H1 (cell line): ENCODE measurements at regions not wholly inside any gene's neighbourhood (a gene's known extent, or its start where the extent isn't known, plus 50 kb on each side); places are given as distances from the start of the nearest gene placed in this dataset.

Experiments used
- BRCA1 ChIP-seq: IDR thresholded peaks from 2 replicates; pipeline ENCODE4 v1.6.1; 2012; ENCODE audit warnings: low read depth, low read length, improper control_type of control experiment
- CHD1 ChIP-seq: IDR thresholded peaks from 2 replicates; pipeline ENCODE4 v1.6.1; 2012; ENCODE audit warnings: low read depth, low read length, improper control_type of control experiment
- GTF2F1 ChIP-seq: IDR thresholded peaks from 2 replicates; pipeline ENCODE4 v1.6.1; 2012; ENCODE audit warnings: low read depth, low read length, improper control_type of control experiment, borderline replicate concordance
- JUND ChIP-seq: IDR thresholded peaks from 2 replicates; pipeline ENCODE4 v1.6.1; 2011; ENCODE audit warnings: mild to moderate bottlenecking, improper control_type of control experiment, low read length
- KDM4A ChIP-seq: IDR thresholded peaks from one replicate; pipeline ENCODE4 v1.7.1; 2012; ENCODE audit warnings: low read depth, mild to moderate bottlenecking, moderate library complexity, low read length, inconsistent platforms; ENCODE audit not compliant: severe bottlenecking
- POU5F1 ChIP-seq: IDR thresholded peaks from 2 replicates; pipeline ENCODE4 v1.6.1; 2011; ENCODE audit warnings: low read depth, mild to moderate bottlenecking, low read length, moderate library complexity
- TF ChIP-seq, protein P1 (sequence below): fragments of 300-600 bp; sonication (generic); IDR thresholded peaks from 2 replicates; pipeline ENCODE4 v1.7.1; 2012; ENCODE audit warnings: low read length, moderate library complexity, mild to moderate bottlenecking, inconsistent platforms; ENCODE audit not compliant: insufficient replicate concordance

DNA sequence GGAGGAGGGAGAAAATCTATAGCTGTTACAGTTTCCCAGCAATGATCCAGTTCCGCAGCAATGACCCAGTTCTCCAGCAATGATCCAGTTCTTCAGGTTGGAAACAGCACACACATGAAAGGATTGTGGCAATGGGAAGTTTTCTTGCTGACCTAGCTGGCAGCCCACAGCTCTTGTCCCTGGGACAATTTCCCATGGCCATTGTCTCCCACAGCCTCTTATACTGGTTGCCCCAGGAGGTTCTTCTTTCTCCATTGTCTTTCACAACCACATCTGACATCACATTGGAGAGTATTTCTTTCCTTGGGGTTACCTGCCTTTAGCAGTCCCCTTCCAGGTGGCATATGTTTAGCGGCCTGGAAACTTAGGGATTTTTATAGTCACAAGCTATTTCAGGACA is 209.8 kb upstream of the PLEKHG7 start (continued):
- TF ChIP-seq, protein P1, sequence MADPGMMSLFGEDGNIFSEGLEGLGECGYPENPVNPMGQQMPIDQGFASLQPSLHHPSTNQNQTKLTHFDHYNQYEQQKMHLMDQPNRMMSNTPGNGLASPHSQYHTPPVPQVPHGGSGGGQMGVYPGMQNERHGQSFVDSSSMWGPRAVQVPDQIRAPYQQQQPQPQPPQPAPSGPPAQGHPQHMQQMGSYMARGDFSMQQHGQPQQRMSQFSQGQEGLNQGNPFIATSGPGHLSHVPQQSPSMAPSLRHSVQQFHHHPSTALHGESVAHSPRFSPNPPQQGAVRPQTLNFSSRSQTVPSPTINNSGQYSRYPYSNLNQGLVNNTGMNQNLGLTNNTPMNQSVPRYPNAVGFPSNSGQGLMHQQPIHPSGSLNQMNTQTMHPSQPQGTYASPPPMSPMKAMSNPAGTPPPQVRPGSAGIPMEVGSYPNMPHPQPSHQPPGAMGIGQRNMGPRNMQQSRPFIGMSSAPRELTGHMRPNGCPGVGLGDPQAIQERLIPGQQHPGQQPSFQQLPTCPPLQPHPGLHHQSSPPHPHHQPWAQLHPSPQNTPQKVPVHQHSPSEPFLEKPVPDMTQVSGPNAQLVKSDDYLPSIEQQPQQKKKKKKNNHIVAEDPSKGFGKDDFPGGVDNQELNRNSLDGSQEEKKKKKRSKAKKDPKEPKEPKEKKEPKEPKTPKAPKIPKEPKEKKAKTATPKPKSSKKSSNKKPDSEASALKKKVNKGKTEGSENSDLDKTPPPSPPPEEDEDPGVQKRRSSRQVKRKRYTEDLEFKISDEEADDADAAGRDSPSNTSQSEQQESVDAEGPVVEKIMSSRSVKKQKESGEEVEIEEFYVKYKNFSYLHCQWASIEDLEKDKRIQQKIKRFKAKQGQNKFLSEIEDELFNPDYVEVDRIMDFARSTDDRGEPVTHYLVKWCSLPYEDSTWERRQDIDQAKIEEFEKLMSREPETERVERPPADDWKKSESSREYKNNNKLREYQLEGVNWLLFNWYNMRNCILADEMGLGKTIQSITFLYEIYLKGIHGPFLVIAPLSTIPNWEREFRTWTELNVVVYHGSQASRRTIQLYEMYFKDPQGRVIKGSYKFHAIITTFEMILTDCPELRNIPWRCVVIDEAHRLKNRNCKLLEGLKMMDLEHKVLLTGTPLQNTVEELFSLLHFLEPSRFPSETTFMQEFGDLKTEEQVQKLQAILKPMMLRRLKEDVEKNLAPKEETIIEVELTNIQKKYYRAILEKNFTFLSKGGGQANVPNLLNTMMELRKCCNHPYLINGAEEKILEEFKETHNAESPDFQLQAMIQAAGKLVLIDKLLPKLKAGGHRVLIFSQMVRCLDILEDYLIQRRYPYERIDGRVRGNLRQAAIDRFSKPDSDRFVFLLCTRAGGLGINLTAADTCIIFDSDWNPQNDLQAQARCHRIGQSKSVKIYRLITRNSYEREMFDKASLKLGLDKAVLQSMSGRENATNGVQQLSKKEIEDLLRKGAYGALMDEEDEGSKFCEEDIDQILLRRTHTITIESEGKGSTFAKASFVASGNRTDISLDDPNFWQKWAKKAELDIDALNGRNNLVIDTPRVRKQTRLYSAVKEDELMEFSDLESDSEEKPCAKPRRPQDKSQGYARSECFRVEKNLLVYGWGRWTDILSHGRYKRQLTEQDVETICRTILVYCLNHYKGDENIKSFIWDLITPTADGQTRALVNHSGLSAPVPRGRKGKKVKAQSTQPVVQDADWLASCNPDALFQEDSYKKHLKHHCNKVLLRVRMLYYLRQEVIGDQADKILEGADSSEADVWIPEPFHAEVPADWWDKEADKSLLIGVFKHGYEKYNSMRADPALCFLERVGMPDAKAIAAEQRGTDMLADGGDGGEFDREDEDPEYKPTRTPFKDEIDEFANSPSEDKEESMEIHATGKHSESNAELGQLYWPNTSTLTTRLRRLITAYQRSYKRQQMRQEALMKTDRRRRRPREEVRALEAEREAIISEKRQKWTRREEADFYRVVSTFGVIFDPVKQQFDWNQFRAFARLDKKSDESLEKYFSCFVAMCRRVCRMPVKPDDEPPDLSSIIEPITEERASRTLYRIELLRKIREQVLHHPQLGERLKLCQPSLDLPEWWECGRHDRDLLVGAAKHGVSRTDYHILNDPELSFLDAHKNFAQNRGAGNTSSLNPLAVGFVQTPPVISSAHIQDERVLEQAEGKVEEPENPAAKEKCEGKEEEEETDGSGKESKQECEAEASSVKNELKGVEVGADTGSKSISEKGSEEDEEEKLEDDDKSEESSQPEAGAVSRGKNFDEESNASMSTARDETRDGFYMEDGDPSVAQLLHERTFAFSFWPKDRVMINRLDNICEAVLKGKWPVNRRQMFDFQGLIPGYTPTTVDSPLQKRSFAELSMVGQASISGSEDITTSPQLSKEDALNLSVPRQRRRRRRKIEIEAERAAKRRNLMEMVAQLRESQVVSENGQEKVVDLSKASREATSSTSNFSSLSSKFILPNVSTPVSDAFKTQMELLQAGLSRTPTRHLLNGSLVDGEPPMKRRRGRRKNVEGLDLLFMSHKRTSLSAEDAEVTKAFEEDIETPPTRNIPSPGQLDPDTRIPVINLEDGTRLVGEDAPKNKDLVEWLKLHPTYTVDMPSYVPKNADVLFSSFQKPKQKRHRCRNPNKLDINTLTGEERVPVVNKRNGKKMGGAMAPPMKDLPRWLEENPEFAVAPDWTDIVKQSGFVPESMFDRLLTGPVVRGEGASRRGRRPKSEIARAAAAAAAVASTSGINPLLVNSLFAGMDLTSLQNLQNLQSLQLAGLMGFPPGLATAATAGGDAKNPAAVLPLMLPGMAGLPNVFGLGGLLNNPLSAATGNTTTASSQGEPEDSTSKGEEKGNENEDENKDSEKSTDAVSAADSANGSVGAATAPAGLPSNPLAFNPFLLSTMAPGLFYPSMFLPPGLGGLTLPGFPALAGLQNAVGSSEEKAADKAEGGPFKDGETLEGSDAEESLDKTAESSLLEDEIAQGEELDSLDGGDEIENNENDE = no peak
- no peak for TF ChIP-seq BRCA1
- no peak for TF ChIP-seq GTF2F1
- TF ChIP-seq POU5F1 = no peak
- TF ChIP-seq CHD1 = no peak
- TF ChIP-seq KDM4A = no peak
- no peak for TF ChIP-seq JUND
